HG03175 (cell line): ENCODE measurements at regions not wholly inside any gene's neighbourhood (a gene's known extent, or its start where the extent isn't known, plus 50 kb on each side); places are given as distances from the start of the nearest gene placed in this dataset.
"Not testable (repeated sequence)": the region's sequence is repeated elsewhere in the genome, so short reads cannot be mapped to it uniquely, and the experiment has no call there.

Source experiments
- ATAC-seq: cut with Tn5 transposase; IDR thresholded peaks from one replicate; pipeline ENCODE4 v1.9.1; 2021; ENCODE audit warnings: mild to moderate bottlenecking, moderate library complexity; ENCODE audit not compliant: unreplicated experiment

- ATAC-seq = no peak
These were observed 91.3 kb upstream of the ABI1 start for GRCh38 chr10:26952094-26952493.

- no peak for ATAC-seq
These were observed 90.9 kb upstream of the ABI1 start for GRCh38 chr10:26951650-26952049.

GRCh38 chr10:26950934-26951333 is 90.2 kb upstream of the ABI1 start:
- peak; percentile 94 for ATAC-seq

- no peak for ATAC-seq
These were observed 85.5 kb upstream of the ABI1 start for GRCh38 chr10:26946102-26946811.

DNA sequence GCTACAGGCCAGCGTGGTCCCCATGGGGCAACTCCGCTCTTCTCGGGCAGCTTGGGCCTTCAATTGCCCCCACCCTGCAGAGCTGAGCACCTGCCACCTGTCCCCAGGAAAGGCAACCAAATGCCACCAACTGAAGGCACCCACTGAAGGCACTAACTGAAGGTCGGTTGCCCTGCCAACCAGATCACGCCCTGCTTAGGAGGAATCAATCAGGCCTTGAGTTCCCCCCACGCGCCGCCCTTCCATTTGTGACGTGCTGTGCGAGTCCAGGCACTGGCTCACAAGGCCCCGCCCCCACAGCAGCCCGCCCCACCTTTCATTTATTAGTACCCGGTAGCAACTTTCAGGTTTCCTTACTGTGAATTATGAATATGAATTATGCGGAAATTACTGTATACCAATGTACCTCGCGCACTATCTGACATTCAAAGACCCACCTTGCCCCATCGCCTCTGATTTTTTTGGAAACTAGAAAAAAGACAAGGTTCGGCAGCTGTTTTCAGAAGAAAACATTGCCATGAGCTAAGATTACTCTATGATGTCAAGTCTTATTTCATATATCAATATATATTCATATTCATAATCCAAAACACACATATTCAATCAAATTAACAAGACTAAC is 83.6 kb upstream of the ABI1 start:
- no peak for ATAC-seq

DNA sequence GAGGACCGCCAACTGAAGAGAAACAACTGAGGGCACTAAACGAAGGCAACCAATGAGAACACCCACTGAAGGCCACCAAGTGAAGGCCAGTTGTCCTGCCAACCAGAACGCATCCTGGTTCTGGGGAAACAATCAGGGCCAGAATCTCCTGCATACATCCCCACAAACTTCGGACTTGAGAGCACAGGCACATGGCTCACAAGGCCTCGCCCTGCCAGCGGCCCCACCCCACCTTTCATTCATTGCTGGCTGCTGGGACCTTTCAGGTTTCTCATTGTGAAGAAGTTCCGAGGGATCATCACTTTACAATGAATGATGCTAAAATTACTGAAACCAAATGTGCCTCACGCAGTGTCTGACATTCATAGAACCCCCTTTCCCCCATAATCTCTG is 79.2 kb upstream of the ABI1 start:
- ATAC-seq = no peak

DNA sequence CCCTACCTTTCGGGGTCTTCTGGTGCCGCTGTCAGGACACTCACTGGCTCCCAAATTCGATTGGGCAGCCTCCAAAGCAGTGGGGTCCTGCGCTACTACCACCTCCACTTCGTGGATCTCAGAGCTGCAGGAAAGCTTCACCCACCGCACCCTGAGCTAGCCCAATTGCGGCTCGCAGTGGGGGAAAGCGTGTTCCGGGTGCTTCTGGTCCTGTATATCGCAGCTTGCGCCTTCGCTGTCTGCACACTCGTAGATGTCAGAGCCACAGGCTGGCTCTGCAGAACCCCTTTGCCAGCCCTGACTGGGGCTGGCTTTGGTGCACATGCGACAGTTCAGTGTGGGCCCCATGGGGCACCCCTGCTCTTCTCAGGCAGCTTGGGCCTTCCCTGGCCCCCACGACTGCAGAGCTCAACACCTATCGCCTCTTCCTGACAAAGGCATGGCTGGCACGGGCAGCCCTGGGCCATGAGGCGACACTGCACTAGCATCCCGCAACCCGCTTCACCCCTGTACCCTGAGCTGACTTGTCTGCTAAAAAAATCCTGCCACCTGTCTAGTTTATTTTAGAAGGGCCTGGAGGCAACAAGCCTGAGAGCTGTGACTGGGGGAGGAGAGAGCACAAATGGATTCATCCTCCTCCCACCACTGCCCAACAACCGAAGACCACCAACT is 78.7 kb upstream of the ABI1 start:
- ATAC-seq = no peak

- no peak for ATAC-seq
These were observed 77.8 kb upstream of the ABI1 start for GRCh38 chr10:26938578-26938977.

- ATAC-seq = no peak
These were observed 76.6 kb upstream of the ABI1 start for GRCh38 chr10:26937371-26937770.

DNA sequence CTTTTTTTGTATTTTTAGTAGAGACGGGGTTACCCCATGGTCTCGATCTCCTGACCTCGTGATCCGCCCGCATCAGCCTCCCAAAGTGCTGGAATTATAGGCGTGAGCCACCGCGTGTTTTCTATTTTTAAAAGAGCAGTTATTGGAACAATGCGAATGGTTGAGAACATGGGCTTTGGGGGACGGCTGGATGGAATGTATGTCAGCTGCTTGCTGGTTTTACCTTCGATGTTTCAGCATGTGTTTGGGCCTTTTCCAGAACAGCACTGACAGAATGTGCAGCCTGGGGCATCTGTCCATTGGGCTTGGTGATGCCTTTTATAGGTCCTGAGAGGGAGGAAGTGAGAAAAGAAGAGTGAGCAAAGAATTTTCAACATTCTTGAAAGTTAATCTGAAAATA is 73.4 kb upstream of the ABI1 start:
- ATAC-seq = not testable (repeated sequence)

DNA sequence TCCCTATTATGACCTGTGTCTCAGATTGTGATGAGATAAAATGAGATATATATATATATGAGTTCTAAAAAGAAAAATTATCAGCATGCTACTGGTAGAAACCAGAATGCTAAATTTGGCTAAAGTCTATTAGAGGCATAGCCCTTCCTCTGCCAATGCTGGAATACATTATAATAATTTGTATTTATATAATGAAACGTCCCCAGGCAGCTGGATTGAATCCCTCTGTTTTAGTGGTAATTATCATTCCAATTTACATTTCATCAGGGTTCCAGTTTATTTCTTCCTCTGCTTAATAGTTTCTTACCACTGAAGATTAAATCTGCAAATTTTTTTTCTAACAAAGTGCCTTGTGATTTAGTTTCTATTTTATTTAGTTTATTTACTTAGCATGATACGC is 71.8 kb upstream of the ABI1 start:
- ATAC-seq = no peak

DNA sequence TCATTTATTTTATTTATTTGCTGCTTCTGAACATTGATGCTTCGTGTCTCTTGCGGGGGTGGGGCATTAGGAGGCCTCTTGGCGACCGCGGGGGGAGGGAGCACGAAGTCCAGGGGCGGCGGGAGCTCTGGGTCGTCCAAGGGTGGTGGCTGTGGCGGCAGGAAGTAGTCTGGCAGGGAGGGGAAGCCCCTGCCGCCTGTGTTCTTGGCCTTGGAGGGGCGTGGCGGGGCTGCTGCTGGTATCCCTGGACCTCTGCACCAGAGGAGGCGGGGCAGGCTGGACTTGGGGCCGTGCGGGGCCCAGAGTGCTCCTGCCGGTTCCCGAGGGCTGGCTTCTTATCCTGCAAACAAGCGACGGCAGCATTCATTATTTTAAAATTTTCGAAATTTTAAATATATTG is 70.5 kb upstream of the ABI1 start:
- ATAC-seq = peak; percentile 89

DNA sequence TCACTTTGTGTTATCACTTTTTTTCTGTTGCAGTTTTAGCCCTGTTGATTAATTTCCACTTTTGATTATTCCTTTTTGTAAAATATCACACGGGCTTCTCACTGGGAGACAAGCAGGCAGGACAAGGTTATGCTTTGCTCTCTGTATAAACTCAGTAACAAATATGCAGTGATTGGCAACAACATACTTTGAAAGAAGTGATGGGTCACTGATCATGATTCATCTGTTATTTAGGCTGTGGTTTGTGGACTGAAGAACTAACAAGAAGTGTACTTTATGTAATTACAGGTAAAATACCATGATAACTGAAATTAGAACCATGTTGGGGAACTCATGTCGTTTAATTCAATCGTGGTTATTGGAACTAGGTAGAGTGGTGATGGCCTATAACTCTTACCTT is 62.1 kb upstream of the ABI1 start:
- not testable (repeated sequence) for ATAC-seq

DNA sequence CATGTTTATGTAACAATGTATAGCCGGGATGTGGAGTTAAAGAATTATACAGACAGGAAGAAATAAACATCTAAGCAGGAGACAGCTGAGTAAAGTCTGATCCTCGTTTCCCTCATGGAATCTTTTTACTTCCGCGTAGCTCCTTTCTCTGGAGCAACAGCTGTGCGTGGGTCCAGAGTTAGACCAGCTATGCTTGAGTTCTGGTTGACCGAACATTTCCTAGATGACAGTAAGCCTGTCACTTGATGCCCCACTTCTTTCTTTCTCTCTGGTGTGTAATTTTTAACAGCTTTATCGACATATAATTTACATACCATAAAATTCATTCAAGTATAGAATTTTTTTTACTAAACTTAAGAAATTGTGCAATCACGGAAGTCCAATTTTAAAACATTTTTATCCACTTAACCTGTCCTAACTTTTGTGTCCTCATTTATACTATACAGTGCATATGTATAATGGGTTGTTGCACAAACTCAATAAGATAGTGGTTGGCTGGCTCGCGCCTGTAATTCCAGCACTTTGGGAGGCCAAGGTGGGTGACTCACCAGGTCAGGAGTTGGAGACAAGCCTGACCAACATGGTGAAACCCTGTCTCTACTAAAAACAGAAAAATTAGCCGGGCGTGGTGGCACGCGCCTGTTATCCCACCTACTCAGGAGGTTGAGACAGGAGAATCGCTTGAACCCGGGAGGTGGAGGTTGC is 58.5 kb upstream of the ABI1 start:
- ATAC-seq = not testable (repeated sequence)

GRCh38 chr10:26914898-26915297 is 54.1 kb upstream of the ABI1 start:
- no peak for ATAC-seq

DNA sequence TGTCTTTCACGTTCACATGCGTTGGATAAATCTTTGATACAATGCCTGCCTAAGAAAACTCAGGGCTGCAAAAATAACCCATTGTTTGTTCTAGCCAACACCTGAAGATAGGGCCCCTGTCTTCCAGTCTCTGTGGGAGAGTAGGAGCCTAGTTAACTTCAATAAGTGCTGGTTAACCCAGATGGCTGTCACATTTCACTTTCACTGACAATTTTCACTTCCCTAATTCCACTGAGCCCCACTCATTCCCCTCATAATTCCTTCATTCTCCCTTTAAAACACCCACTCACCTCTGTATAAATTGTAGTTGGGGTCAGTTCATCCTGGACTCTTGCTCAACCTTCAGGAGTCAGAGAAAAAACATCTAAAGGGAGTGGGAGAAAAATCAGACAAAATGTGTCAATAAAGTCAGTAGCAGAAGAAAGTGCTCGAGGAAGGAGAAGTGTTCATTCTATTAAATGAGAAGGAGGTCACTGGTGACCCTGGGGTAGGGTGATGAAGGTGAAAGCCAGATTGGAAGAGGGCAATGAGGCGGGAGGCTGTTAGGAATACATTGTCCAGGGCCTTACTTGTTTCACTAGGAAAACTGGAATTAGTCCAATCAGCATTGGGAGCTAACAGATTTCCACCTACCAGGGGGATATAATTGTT is 51.2 kb upstream of the ABI1 start:
- peak; percentile 72 for ATAC-seq
